HG03378 (cell line): ENCODE measurements at regions not wholly inside any gene's neighbourhood (a gene's known extent, or its start where the extent isn't known, plus 50 kb on each side); places are given as distances from the start of the nearest gene placed in this dataset.

Experiments used
- ATAC-seq: cut with Tn5 transposase; IDR thresholded peaks from one replicate; pipeline ENCODE4 v1.9.1; 2021; ENCODE audit warnings: mild to moderate bottlenecking, moderate library complexity; ENCODE audit not compliant: unreplicated experiment

DNA sequence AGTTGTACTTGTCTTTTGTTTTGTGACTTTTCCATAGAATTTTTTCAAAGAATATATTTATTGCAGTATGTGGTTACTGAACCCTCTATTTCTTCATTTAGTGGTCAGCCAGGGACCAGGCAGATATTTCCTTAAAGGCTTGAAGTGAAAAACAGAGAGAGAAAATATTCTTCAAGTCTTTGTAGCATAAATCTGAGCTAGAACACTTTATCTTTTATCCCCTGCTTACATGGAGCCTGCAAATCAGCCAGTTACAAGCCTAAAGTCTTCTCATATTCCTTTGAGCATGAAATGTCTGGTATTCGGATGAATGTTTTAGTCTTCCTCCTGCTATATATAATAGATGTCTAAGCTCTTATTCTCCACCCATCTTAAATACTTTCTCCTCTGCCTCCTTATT is 1557.5 kb upstream of the ACVR2A start:
- no peak for ATAC-seq

DNA sequence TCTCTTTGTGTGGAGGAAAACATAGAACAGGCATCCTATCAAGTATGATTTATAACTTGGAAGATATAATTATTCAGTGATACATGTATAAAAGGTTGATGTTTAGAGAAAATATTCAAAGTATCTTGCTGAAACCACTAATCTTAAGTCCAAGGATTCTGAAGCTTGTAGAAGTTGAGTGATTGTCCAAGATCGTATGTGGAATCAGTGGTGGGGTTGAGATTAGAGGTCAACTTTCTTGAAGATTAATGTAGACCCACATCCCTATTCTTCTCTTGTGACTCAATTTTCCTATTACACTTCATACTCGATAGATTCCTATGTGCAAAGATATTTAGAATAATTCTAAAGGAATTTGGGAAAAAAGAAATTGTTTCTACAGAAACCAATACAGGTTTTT is 1565.9 kb upstream of the ACVR2A start:
- ATAC-seq, result no peak

DNA sequence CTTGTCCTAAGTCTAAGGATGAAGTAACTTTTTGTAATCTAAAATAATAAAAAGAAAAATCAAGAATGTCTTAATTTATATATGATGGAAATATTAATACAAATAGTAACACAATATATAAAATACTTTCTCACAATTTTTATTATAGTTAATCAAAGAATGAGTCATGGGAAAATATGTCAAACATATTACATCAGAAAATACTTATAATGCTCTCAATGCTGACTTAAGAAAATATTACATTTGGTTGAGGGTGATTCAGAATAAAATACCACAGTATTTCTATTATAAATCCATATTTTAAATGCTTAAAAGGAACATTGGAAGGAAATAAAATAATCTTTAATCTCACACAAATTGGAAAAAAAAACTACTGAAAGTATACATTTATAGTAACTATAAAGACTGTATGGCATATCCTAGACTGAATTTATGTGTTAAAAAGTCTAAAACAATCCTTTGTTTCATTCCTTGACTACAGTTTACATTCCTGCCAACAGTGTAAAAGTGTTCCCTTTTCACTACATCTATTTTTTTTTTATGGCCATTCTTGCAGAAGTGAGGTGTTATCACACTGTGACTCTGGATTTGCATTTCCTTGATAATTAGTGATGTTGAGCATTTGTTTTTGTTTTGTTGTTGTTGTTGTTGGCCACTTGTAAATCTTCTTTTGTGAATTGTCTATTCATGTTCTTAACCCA is 1573.5 kb upstream of the ACVR2A start:
- no peak for ATAC-seq

DNA sequence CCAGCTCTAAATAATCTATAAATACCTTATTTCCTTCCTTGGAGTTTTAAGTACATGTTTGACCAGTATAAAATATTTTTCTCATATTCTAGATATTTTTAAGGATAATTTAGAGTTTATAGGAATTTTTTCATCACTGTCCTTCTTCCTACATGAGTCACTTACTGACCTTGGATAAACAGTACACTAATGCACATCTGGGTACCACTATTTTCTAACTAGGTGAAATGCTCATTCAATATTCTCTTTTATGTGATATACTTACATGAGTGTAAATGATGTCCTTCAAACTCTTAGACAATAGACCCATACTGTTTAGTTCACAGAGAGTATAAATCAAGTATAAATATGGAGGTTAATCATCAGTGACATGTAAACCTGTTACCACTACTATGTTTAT is 1574.2 kb upstream of the ACVR2A start:
- ATAC-seq, result no peak

DNA sequence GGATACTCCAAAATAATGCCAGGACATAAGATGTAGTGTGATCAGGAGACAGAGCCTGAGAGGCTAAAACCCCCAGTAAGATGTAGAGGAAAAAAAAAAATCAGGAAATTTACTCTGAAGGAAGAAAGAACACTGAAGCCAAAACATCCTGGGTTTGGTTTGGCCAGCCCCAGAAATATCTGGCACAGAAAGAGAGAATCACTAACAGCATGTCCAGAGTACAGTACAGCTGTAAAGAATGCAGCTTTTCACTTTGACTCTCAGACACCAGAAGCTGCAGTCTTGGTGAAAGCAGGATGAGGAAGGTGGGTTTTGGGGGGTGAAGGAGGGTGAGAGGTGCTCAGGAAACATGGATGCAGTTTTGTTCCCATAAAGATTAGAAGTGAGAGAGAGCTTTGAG is 1577.7 kb upstream of the ACVR2A start:
- no peak for ATAC-seq

DNA sequence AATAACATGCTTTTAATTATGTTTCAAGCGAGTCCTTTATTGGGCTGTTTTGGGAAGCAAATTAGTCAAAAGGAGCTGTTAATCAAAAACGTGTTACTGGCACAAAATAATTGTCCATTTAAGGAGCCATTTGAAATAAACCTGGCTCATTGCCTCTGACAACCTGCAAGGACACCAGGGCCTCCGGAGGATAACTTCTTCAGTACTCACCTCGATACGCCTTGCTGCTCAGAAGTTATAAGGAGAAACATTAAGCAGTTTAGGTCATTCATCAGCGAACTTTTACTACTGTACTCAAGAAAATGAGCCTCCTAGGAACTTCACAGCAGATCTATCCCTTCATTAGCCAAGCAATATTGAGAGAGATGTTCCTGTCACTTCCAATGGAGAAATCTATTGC is 1579.2 kb upstream of the ACVR2A start:
- no peak for ATAC-seq

DNA sequence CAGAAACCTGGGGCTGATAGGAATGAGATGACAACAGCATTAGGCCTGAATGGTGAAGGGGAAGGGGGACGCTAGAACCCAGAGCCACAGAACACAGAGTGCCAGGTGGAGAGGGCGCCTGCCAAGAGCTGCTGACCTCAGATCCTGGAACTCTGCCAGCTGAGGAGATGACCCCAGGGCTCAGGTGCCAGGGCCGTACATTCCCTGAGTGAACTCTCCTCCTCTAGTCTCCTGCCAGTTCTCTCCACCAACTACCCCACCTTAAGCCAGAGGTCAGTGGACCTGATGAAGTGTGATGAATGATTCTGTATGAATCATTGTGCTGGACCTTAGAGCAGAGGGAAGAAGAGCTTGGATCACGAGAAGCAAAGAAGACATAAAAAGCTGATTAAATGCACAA is 1582.2 kb upstream of the ACVR2A start:
- ATAC-seq, result no peak

DNA sequence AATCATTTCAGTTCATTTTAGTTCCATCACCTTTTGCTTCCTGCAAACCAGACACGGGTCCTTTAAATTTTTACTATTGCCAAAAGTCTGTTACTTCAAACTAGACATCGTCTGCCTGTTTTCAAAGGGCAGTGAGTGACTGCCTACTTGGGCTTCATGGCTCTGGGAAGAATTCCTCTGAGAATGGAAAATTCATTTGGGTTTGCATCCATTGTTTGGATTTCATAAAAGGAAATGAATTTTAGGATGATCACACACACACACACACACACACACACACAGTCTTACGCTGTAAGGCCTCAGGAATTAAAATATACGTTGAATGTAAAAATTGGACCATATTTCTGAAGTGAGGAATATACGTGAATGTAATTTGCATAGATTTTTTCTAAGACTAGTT is 1584.3 kb upstream of the ACVR2A start:
- no peak for ATAC-seq

DNA sequence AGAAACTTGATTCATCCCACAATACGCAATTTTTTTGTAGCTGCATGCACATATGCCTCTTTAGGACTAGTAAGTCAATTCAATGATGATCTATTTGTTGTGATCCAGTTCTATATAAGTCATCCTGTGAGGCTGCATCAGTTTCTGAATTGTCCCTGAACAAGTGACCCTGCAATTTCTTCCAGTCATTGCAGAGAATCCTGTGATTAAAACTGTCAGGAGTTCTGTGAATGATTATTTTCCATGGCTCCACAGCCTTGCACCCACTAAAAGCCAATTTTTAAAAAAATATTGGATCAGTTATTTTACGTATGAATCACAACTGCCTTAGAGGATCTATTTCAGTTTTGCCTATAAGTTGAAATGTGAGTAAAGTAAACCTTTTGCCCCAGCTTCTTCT is 1585.0 kb upstream of the ACVR2A start:
- ATAC-seq, result no peak

DNA sequence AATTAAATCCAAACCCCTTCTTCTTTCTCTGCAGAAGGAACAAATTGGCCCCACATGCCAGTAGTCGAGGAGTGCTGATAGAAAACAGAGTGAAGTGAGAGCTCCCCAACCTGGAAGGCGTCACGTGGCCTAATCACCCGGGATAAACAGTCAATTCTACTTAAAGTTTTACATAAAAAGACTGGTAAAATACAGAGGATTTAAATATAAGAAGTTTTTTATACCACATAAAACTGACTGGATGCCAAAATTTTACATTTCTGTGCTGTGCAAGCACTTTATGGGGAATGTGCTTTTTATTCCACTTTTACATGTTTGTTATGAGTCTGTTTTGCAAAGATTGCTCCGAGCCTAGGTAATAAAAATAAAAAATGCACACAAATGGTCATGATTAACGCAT is 1586.8 kb upstream of the ACVR2A start:
- ATAC-seq, result no peak

DNA sequence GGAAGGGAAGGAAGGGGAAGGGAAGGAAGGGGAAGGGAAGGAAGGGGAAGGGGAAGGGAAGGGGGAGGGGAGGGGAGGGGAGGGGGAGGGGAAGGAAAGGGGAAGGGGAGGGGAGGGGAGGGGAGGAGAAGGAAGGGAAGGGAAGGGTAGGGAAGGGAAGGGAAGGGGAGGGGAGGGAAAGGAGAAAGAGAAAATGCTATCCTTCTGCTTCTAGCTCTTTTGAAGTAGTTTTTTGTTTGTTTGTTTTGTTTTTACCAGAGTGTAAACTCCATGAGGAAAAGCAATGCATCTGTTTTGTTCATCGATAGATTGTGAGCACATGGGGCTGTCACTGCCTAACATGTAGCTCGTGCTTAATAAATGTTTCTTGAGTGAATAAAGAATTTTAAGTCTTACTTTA is 1592.7 kb upstream of the ACVR2A start:
- ATAC-seq, result no peak

DNA sequence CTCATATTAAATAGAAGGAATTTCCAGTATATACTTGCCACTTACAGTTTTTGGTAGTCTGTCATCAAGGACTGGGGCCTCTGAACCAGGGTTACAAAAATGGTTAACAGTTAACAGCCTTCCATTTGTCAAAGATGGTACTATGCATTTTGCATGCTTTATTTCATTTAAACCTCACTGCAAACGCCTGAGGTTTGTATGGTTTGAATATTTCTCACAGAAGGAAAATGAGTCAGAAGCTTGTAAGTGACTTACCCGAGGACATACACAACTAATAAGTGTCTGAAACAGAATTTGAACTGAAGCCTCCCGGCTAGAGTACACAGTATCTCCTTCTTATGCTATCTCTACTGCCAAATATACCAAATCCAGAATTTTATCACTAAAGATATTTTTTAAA is 1593.5 kb upstream of the ACVR2A start:
- ATAC-seq, result no peak

DNA sequence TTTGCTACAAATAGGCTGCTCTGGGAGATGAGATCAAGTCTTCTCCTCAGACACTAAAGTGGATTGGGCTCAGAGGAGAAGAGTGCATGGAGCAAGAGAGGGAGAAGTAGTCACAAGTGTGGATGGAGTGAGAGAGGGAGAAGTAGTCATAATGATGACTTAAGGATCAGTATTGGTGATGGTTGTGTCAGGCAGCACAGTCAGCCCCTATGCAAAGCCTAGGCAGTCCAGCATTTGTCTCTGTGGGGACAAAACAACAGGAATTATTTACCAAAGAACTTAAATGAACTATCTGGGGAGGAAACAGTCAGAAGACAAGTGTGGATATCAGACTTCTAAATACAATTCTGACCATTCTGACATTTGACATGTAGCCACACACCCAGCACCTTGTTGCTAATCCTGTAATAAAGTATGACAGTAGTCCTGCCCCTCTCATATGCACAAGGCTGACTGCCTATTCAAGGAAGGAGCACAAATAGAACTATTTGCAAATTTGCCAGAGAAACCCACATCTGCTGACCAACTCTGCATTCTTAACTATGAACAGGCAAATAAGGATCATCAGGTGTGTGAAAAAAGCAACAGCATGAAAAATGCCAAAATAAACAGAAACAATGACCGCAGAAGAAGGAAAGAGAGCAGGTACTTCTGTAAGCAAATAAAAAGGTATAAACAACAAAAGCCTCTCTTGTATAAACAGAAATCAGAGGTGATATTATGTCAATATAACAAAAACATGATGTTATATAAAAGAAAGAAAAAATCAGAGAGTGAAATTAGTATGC is 1597.9 kb upstream of the ACVR2A start:
- no peak for ATAC-seq

DNA sequence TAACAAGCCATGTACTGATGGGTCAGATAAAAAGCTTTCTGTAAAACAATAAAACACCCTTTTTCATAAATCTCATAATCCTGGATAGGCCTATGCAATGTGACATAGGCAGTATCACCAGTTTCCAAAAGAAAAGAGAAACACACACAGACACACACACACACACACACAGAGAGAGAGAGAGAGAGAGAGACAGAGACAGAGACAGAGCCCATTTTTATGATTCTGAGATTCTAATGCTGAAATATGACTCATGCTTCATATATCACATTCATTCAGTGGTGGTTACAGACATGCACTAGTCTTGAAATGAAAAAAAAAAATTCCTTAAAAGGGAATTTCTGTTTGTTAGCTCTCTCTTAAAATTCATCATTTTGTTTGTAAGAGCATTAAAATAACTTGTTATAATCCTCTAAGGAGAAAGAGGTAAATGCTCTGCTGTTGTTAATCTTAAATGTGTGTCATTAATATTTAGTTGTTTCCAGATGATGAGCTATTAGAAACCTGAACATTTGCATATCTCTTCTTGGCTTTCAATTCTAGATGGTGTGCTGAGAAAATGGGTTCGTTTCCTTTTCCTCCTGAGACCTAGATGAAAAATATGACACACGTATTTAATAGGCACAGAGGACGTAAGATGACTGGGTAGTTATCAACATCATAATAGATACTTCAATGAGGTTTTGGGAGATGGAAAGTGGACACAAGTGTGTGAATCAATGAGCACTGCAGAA is 1598.7 kb upstream of the ACVR2A start:
- no peak for ATAC-seq

DNA sequence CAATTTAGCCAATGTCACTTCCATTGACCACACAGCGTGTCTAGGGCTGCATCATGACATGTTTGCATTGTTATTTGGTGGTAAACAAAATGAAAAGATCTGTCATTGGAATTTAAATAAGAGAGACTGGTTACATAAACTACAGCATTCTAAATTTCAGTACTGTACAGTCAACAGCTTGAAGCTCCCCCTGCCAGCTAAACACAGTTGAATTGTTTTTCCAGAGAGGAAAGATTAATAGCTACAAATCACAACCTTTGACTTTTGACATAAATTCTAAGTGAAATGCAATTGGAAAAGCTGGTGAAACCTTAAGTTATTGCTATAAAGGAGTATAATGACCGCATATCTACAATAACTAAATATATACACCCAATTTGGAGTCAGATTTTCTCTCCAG is 1600.0 kb upstream of the ACVR2A start:
- no peak for ATAC-seq

DNA sequence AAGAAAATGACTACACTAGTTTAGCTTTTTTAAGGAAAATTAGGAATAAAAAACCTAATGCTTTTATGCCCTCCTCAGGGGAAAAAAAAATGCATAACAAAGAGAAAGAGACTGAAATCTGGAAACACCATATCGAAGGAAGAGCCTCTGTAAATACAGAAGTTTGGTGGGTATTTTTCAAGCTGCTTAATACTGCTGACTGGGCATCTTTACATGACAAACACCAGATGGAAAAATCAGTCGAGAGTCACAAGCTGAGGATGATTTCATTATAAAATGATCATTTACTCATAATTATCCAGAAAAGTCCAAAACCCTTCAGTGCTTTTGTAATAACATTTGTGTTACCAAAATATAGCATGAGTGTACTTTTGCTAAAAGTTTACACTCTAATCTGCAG is 1600.7 kb upstream of the ACVR2A start:
- no peak for ATAC-seq

DNA sequence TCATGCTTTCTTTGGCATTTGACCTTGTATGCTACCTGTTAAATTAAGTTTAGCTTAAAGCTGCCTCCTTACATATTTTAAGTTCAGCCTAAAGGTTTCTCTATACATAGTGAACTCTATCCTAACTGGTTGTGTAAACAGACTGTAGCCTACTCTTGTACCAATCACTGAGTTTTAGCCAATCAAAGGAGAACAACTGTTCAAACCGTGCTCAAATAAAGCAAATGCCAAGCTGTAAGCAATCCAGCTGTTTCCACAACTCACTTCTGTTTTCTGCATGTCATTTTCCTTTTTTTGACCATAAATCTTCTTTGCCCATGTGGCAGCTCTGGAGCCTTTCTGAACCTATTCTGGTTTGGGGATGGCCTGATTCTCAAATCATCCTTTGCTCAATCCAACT is 1603.8 kb upstream of the ACVR2A start:
- ATAC-seq, result no peak

DNA sequence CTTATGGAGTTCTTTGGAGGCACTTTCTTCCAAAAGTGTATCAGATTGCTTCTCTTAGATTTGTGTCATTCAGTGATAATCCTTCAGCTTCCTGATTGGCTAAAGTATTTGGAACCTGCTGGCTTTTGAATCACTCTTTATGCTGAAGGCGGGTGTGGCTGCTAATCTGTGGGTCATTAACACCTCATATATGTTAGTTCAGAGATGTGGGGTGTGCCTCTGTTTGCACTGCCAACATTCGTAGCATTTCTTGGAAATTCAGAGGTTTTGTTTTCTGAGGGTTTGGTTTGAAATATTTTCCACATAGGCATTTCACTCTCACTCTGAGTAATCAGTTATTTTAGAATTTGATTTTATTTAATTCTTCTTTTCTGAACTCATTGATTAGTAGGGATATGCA is 1604.4 kb upstream of the ACVR2A start:
- no peak for ATAC-seq

DNA sequence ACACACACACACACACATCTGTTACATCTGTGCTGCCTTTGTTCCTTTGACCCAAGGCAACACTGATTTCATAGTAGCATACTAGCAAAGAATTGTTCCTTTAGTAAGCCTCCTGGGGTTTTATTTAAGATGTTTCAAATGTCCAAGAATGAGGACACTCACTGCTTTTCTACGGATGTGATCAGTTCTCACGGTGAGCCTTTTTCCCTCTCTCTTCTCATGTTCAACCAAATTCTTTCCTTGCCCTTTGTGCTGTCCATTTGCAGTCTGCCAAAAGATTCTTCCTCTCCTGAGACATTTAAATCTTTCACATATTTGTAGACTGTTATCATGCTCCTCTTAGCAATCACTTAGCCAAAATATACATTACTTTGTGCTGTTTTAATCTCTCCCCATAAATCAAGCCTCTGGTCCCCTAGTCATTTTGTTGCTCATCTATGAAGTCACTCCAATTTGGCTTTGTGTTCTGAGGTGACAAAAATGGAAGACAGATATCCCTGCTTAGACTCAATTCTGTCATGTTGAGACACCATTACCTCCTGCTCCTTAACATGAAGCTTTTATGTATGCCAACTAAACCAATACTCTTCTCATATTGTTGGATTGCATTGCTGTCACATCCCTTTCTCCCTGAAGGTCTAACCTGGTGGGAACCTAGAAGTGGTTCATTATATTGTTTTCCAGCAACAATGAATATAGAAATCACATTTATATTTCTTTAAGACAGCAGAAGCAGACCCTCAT is 1605.3 kb upstream of the ACVR2A start:
- ATAC-seq, result no peak

DNA sequence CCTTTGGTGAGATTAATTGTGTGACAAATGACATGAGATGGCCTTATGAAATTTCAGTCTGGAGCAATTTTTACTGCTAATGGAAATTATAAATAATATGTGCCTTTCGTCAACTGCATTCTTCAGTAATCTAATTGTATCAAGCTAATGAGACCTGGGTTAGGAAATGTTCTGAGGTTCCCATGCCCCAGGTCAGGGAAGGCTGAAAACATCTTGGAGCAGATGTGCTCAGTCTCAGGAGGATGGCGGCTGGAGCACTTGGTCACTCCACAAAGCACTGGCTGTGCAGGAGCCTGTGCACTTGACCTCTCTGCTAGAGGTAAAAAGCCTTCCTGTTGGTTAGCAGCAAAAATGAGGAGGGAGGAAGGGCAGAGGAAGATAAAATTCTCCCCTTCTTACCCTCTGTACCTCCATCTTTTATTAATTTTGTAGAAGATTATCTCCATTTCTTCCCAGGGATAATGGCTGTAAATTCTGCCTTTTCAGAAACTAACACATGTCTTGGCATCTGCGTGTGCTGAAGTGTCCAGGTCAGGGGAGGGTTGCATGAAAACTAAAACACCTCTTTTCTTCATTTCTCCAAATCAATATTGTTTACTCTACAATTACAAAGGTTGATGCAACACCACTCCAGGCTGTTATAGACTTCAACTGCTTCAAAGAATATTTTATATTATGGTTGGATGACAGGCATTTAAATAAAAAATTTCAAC is 1606.4 kb upstream of the ACVR2A start:
- no peak for ATAC-seq

DNA sequence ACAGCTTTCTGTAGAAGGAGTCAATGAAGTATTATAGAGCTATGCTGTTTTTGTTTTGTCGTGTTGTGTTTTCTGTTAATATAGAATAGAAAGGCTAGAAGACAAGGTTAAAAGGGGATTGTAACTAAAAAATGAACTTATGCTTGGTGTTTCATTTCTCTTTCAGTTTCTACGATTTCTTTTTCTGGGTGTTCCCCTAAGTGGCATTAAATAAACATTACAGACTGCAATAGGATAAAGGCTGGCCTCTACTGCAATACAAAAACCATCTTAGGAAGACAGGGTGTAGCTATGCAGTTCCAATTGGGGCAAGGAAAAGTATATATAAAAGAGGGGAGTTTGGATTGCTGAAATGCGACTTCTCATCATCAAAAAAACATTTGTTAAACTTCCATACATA is 1609.7 kb upstream of the ACVR2A start:
- no peak for ATAC-seq
